Hematopoietic multipotent progenitor cell treated with erythropoietin and hydrocortisone succinate and interleukin-3 and kit ligand, for 15 days (in vitro differentiated cells): ENCODE measurements at regions not wholly inside any gene's neighbourhood (a gene's known extent, or its start where the extent isn't known, plus 50 kb on each side); places are given as distances from the start of the nearest gene placed in this dataset.
"Not testable (repeated sequence)": the region's sequence is repeated elsewhere in the genome, so short reads cannot be mapped to it uniquely, and the experiment has no call there.

ENCODE experiments used
- DNase-seq: peaks from one replicate; pipeline ENCODE4 v3.0.0-alpha.2; 2015; ENCODE audit warnings: low spot score

- no peak for DNase-seq
These were observed 324.0 kb upstream of the PDE3A start for GRCh38 chr12:20044351-20044750.

DNA sequence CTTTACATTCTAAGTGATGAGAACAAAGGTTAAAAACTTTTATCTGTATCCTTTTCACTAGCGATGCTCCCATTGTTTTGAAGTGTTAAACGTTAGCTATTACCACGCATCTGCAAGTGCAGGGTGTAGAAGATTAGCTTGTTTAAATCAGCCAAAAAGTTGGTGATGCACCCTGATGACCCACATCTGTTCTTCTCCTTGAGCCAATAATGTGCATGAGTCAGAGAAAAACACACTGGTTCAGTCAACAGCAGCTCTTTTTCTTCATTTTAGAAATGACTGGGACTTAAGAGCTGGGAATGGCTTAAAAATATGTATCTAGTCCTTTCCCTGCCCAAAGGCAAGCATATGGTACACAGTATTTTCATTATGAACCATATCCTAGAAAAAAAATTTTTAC, 323.5 kb upstream of the PDE3A start:
- DNase-seq: no peak

DNA sequence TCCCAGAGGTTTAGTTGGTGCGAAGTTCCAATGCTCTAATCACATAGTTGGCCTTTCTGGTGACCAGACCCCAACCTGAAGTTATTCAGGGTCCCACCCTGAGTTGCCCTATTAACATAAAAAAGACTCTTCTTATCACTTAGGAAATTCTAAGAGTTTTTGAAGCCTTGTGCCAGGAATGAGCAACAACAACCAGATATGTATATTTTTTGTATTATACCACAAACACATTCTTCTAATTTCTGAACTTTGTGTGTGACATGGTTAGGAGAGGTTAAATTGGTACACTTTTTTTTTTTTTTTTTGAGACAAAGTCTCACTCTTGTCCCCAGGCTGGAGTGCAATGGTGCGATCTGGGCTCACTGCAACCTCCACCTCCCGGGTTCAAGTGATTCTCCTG, 320.4 kb upstream of the PDE3A start:
- no peak for DNase-seq

- no peak for DNase-seq
These were observed 318.1 kb upstream of the PDE3A start for GRCh38 chr12:20050221-20050620.

DNA sequence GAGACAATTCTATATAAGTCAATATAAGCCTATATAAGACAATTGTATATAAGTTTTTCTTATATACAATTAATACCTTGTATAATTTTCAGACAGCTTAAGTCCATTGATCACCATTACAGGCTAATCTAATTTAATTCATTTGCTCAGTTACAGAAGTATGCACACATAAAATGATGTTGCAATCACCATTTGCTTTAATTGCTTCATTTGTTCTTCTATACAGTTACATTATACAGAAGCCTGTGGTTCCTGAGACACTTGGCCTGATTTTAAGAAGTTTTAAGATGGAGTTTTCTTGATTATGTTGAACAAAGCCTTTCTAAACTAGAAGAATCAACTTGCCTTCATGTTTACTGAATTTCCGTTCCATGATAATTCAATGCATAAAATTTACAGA, 314.6 kb upstream of the PDE3A start:
- DNase-seq: no peak

- no peak for DNase-seq
These were observed 312.5 kb upstream of the PDE3A start for GRCh38 chr12:20055856-20056255.

DNA sequence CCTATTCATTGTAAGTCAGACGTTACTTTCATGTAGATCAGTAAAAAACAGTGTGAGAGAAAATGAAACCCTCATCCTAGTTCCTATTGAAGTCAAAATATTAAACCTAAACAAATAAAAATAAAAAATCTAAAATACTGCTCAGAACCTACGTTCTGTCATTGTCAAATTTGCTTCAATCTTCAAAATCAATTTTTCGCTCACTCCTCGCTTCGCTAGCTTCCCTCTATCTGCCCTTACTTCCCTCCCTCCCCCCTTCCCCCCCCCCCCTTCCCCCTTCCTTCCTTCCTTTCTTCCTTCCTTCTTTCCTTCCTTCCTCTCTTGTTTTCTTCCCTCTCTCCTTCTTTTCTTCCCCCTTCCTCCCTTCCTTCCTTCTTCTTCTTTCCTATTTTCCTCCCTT, 310.9 kb upstream of the PDE3A start:
- no peak for DNase-seq

GRCh38 chr12:20063116-20063515, 305.2 kb upstream of the PDE3A start:
- DNase-seq: no peak

DNA sequence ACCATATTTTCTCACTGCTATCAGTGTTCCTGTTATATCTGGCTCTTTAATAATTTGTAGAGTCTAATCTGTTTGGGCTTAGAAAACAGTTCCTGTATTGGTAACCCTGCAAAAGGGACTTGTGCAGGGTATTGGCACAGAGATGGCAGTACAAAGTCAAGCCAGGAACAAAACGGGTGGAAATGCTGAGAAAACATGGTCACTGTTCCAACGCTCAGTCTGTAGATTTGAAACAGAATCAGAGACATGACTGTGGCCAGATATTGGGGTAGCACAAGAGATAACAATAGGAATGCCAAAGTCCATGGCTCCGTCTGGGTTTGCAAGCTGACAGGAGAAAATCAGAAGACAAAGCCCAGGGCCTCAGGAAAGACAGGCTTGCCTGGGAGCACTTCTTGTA, 290.7 kb upstream of the PDE3A start:
- DNase-seq: no peak

- DNase-seq: no peak
These were observed 279.3 kb upstream of the PDE3A start for GRCh38 chr12:20089077-20089476.

GRCh38 chr12:20093190-20093810, 275.0 kb upstream of the PDE3A start:
- DNase-seq: not testable (repeated sequence)

GRCh38 chr12:20096430-20096829, 271.9 kb upstream of the PDE3A start:
- DNase-seq: no peak

DNA sequence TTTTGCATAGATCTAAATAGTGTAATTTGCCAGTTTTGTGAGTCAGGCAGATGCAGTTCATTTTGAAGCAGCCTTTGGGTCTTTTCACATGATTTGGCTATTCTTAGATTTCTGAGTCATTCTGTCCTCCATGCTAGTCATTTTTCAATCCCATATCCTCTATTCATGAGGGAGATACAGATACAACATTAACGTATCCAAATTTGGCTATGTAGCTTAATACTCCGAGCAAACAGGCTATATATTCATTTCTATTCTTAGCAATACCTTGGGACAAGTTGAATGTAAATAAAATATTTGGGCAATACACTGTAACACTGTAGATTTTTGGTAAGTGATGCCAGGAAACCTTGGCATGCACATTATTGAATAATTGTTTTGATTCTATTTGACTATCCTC, 270.7 kb upstream of the PDE3A start:
- no peak for DNase-seq

DNA sequence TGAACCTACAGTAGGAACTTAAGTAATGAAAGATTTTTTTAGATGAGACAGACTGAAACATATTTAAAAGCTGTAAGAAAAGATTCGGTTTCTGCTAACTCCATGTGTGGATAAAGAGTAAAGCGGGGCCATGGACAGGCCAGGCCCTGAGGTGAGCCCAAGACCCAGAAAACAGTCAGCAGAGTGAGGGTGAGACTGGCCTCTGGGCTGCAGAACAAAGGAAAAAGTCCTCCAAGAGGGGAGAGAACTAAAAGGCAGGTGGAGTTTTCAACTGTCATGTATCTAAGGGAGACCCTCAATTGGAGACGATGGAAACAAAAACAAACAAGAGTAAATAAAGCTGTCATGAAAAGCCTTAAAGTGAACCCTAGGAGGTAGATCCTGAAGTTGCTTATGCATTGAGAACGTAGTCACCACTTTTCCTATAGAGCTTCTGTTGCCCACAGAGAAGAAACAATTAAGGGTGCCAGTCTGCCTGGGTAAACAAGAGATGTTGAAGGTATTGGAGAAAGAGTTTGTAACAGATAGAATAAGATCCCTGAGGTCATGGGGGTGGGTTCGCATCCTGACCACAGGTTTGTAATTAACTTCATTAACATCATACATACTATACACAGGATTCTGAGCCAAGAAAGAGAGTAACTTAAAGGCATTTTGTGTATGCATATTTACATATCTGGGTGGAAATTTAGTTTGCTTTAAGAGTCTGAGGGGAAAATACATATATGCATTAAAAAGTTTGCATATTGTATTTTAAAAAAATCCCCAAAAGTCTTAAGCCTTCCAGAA, 268.7 kb upstream of the PDE3A start:
- DNase-seq: no peak

GRCh38 chr12:20101046-20101445, 267.3 kb upstream of the PDE3A start:
- DNase-seq: no peak

GRCh38 chr12:20105943-20106342, 262.4 kb upstream of the PDE3A start:
- DNase-seq: no peak

GRCh38 chr12:20109676-20110075, 258.7 kb upstream of the PDE3A start:
- no peak for DNase-seq

GRCh38 chr12:20115371-20115770, 253.0 kb upstream of the PDE3A start:
- not testable (repeated sequence) for DNase-seq

GRCh38 chr12:20119596-20120402, 248.5 kb upstream of the PDE3A start:
- DNase-seq: no peak

- DNase-seq: no peak
These were observed 248.0 kb upstream of the PDE3A start for GRCh38 chr12:20120403-20120725.

DNA sequence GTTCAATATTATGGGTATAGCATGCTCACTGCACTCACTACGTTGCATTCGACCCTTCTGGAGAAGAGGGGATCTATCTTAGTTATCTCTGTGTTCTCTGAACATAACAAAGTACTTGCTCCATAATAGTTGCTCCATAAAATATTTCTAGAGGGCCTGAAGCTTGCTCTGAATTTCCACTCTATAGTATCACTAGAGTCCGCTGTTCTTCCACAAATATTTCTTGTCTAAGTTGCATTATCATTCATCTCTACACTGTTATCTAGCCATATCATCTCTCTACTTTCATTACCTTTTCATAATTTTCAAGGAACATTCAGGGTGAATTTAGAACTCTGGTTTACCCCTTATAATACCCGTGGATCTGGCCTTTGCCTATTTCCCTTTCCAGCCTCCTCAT, 246.1 kb upstream of the PDE3A start:
- no peak for DNase-seq

- DNase-seq: no peak
These were observed 244.9 kb upstream of the PDE3A start for GRCh38 chr12:20123465-20123864.

DNA sequence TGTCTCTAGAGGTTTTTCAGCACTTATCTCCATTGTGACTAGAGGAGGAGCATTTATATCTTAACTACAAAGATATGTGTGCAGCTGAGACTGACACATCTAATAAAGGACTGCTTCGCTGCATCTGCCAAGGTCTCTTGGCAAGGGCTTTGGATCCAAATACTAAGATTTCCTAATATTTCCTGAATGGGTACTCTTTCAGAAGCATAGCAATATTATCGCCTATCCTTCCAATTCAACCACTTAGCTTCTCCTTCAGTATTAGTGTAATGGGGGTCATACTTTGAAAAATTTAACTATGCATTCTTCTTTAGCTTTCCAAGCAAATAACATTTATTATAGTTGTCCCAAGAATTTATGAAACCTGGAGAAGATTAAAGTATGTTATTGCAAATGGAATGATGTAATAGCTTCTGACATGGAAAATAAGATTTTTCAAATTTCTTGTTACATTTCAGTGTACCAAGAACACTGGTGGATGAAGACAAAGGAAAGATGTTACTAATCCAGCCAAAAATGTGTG, 243.0 kb upstream of the PDE3A start:
- no peak for DNase-seq
